HEK293T (cell line): ENCODE measurements at regions not wholly inside any gene's neighbourhood (a gene's known extent, or its start where the extent isn't known, plus 50 kb on each side); places are given as distances from the start of the nearest gene placed in this dataset.

Experiments
- ARNT ChIP-seq: fragments of 450-650 bp; IDR thresholded peaks from 2 replicates; pipeline ENCODE4 v1.6.1; 2017; ENCODE audit warnings: mild to moderate bottlenecking
- BHLHE40 ChIP-seq: fragments of 450-650 bp; IDR thresholded peaks from 2 replicates; pipeline ENCODE4 v1.6.1; 2016; ENCODE audit warnings: mild to moderate bottlenecking, moderate library complexity, borderline replicate concordance
- ELF4 ChIP-seq: fragments of 450-650 bp; IDR thresholded peaks from 2 replicates; pipeline ENCODE4 v1.6.1; 2017; ENCODE audit warnings: antibody characterized with exemption
- FOXA1 ChIP-seq: fragments of 450-650 bp; IDR thresholded peaks from 2 replicates; pipeline ENCODE4 v1.6.1; 2016; ENCODE audit warnings: mild to moderate bottlenecking
- L3MBTL2 ChIP-seq: fragments of 450-650 bp; conservative IDR thresholded peaks from 2 replicates; pipeline ENCODE4 v1.6.1; 2016; ENCODE audit warnings: mild to moderate bottlenecking
- LEF1 ChIP-seq: fragments of 450-650 bp; IDR thresholded peaks from 2 replicates; pipeline ENCODE4 v1.6.1; 2017; ENCODE audit warnings: mild to moderate bottlenecking, borderline replicate concordance
- NFRKB ChIP-seq: fragments of 450-650 bp; IDR thresholded peaks from 2 replicates; pipeline ENCODE4 v1.6.1; 2016; ENCODE audit warnings: mild to moderate bottlenecking, moderate library complexity
- SP1 ChIP-seq: fragments of 450-650 bp; IDR thresholded peaks from 2 replicates; pipeline ENCODE4 v1.6.1; 2017
- SUZ12 ChIP-seq: fragments of 450-650 bp; IDR thresholded peaks from 2 replicates; pipeline ENCODE4 v1.6.1; 2016; ENCODE audit warnings: mild to moderate bottlenecking
- TARDBP ChIP-seq: fragments of 450-650 bp; IDR thresholded peaks from 2 replicates; pipeline ENCODE4 v1.6.1; 2016

- TF ChIP-seq ELF4 (no peak), LEF1 (no peak), L3MBTL2 (no peak), BHLHE40 (no peak), SUZ12 (no peak), TARDBP (no peak), ARNT (no peak), NFRKB (no peak), FOXA1 (no peak), SP1 (no peak)
These were observed 1591.3 kb downstream of the ADGRL3 start for GRCh38 chr4:62791386-62791785.
